PFSK-1 (cell line): ENCODE measurements at regions not wholly inside any gene's neighbourhood (a gene's known extent, or its start where the extent isn't known, plus 50 kb on each side); places are given as distances from the start of the nearest gene placed in this dataset.

Experiments used
- FOXP2 ChIP-seq: optimal IDR thresholded peaks from 2 replicates; pipeline ENCODE3; 2011; ENCODE audit warnings: borderline replicate concordance, control low read depth, inconsistent platforms; ENCODE audit not compliant: insufficient read depth; ENCODE audit errors: extremely low read length, extremely low read depth
- POLR2AphosphoS5 ChIP-seq: IDR thresholded peaks from 2 replicates; pipeline ENCODE4 v1.6.1; 2012; ENCODE audit warnings: low read depth, mild to moderate bottlenecking, control low read depth, low read length, moderate library complexity
- SIN3A ChIP-seq: IDR thresholded peaks from 2 replicates; pipeline ENCODE4 v1.6.1; 2012; ENCODE audit warnings: mild to moderate bottlenecking, low read length, moderate library complexity, borderline replicate concordance; ENCODE audit not compliant: insufficient read depth
- TAF1 ChIP-seq: IDR thresholded peaks from 2 replicates; pipeline ENCODE4 v1.6.1; 2012; ENCODE audit warnings: low read length, control low read depth, borderline replicate concordance; ENCODE audit not compliant: insufficient read depth
- TF ChIP-seq, protein P1 (sequence below), 2 experiments: IDR thresholded peaks; 2 replicates each; pipeline versions ENCODE4 v1.6.1 to v1.8.0; 2011 to 2012; ENCODE audit warnings: low read depth in 2 of 2, low read length in 2 of 2, control low read depth in 1 of 2, inconsistent platforms in 1 of 2, mild to moderate bottlenecking in 1 of 2, moderate library complexity in 1 of 2; ENCODE audit not compliant: insufficient read depth in 1 of 2

DNA sequence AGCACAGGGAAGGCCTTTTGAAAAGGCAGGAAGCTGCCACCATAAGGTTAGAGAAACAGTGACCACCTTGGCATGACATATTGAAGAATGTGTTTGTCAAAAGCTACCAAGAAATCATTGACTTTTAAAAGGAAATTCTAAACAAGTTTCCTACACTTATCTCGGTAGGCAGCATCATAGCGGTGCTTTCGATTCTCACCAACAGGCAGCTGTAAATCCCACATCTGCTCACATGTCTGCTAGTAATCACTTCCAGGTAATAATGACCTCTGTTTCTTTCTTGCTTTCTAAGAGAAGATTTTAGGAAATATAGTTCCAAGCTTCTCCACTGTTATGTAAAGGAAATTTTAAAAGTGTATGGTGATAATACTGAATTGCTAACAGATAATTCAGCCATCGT is 821.1 kb upstream of the FOXG1 start:
- no peak for TF ChIP-seq FOXP2
- no peak for TF ChIP-seq TAF1
- no peak for TF ChIP-seq POLR2AphosphoS5
- TF ChIP-seq, protein P1, sequence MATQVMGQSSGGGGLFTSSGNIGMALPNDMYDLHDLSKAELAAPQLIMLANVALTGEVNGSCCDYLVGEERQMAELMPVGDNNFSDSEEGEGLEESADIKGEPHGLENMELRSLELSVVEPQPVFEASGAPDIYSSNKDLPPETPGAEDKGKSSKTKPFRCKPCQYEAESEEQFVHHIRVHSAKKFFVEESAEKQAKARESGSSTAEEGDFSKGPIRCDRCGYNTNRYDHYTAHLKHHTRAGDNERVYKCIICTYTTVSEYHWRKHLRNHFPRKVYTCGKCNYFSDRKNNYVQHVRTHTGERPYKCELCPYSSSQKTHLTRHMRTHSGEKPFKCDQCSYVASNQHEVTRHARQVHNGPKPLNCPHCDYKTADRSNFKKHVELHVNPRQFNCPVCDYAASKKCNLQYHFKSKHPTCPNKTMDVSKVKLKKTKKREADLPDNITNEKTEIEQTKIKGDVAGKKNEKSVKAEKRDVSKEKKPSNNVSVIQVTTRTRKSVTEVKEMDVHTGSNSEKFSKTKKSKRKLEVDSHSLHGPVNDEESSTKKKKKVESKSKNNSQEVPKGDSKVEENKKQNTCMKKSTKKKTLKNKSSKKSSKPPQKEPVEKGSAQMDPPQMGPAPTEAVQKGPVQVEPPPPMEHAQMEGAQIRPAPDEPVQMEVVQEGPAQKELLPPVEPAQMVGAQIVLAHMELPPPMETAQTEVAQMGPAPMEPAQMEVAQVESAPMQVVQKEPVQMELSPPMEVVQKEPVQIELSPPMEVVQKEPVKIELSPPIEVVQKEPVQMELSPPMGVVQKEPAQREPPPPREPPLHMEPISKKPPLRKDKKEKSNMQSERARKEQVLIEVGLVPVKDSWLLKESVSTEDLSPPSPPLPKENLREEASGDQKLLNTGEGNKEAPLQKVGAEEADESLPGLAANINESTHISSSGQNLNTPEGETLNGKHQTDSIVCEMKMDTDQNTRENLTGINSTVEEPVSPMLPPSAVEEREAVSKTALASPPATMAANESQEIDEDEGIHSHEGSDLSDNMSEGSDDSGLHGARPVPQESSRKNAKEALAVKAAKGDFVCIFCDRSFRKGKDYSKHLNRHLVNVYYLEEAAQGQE (IDR thresholded peaks at IDR 0.05; ENCODE audit: insufficient read depth in 1 of 2, low read depth in 2 of 2, low read length in 2 of 2): no peak
- no peak for TF ChIP-seq SIN3A

DNA sequence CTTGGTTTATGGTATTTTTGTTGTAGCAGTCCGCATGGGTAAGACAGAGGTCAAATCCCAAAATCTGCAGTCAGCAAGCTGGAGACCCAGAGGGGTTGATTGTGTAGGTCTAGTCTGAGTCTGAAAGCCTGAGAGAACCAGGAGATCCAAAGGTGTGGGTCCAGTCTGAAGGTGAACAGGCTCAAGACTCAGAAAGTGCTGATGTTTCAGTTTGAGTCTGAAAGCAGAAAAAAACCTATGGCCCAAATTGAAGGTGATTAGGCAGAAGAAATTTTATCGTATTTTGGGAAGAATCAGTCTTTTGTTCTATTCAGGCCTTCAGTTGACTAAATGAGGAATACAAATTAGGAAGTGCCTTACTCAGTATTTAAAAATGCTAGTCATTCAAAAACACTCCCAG is 807.8 kb upstream of the FOXG1 start:
- TF ChIP-seq FOXP2: no peak
- TF ChIP-seq POLR2AphosphoS5: no peak

DNA sequence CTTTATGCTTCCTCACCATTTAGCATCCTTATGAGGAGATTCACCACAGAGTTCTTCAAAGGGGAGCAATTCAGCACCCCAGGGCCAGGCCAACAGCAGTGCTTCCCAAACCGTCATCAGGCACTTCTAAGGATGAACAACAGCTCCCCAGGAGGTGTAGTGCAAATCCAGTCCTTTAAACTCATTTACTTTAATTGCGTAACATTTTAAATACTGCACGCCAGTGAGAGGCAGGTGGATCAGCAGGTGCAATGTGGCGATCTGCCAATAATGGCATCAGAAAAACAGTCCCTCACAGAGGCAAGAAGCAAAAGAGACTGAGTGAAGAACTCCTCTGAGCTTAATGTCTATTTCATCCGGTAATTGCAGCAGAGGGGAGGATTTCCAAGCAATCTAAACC is 770.9 kb upstream of the FOXG1 start:
- TF ChIP-seq SIN3A: no peak
- TF ChIP-seq TAF1: no peak
- no peak for TF ChIP-seq FOXP2
- TF ChIP-seq, protein P1 (IDR thresholded peaks at IDR 0.05; ENCODE audit: insufficient read depth in 1 of 2, low read depth in 2 of 2, low read length in 2 of 2): no peak
- no peak for TF ChIP-seq POLR2AphosphoS5

DNA sequence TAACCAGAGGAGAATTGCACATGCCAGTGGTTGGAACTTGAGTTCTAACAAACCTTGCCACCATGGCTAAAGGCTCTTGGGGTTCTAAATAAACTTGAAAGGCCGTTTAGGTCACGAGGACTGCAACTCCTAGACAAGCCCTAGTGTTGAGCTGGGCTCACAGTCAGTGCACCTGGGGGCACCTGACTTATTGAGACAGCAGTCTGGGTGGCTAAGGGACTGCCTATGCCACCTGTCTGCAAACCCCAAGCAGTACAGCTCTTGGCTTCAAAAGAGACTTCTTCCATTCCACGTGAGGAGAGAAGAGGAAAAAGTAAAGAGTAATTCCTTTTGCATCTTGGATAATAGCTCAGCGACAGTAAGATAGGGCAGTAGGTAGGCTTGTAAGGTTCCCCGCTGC is 765.6 kb upstream of the FOXG1 start:
- TF ChIP-seq FOXP2 (no peak), POLR2AphosphoS5 (no peak), TAF1 (no peak), SIN3A (no peak)
- TF ChIP-seq, protein P1 (IDR thresholded peaks at IDR 0.05; ENCODE audit: insufficient read depth in 1 of 2, low read depth in 2 of 2, low read length in 2 of 2): no peak

DNA sequence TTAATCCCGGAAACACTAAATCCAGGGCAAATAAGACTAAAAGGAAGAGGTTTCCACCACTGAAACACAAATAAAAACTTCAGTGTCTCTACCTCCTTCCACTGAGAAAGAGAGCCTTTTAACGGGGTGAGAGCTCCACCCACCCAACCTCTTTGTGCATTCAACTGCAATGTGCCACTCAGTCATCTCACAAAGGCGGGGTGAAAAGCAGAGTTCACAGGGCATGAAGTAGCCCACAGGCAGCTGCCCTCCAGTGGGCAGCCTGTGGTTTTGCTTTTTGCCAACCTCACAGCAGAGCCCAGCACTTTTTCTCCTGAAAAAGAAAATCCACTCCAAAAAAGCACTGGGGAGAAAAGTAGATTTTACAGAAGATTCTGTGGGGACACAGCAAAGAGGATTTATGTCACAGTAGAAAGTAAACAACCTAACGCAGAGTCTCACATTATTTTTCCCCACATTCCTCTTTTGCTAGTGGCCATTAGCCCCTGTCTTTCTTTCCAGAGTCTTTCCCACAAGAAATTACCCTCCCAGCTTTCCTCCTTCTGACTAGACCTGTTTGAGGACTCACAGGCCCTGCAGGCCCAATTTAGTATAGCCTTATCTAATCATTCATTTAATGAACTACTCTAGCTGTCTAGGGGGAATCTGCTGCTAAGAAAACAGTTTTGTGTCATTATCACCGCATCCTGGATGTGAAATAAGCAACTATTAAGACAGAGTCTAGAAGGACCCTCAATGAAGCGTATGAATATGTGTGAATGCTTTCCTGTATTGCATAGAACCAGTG is 753.8 kb upstream of the FOXG1 start:
- TF ChIP-seq POLR2AphosphoS5 (no peak), SIN3A (no peak), TAF1 (no peak)
- TF ChIP-seq, protein P1 (IDR thresholded peaks at IDR 0.05; ENCODE audit: insufficient read depth in 1 of 2, low read depth in 2 of 2, low read length in 2 of 2): no peak
